Lung (tissue), 11 donors: ENCODE measurements at regions not wholly inside any gene's neighbourhood (a gene's known extent, or its start where the extent isn't known, plus 50 kb on each side); places are given as distances from the start of the nearest gene placed in this dataset.

Source experiments
- ATAC-seq: fragments of 200-7000 bp; cut with Tn5 transposase; one replicate; pipeline ENCODE4 v1.9.1; 2020; ENCODE audit warnings: moderate number of reproducible peaks; ENCODE audit not compliant: insufficient read depth, low FRiP score
- DNase-seq, 3 donors: peaks; one replicate each; pipeline ENCODE4 v3.0.0-alpha.2; 2013 to 2017
- H3K27ac ChIP-seq, 2 donors: one replicate each; pipeline ENCODE4 v1.5.1; 2013; ENCODE audit warnings: mild to moderate bottlenecking in 2 of 2, moderate library complexity in 2 of 2, control low read depth in 1 of 2, inconsistent platforms in 1 of 2, low read depth in 1 of 2, low read length in 1 of 2
- H3K27me3 ChIP-seq, 3 donors: one replicate each; pipeline ENCODE4 v1.5.1; 2013; ENCODE audit warnings: low read length in 2 of 3; ENCODE audit not compliant: control insufficient read depth in 3 of 3, insufficient read depth in 3 of 3
- H3K36me3 ChIP-seq, 4 donors: one replicate each; pipeline ENCODE4 v1.5.1; 2013; ENCODE audit warnings: low read length in 4 of 4, mild to moderate bottlenecking in 1 of 4, moderate library complexity in 1 of 4; ENCODE audit not compliant: control insufficient read depth in 4 of 4, insufficient read depth in 4 of 4
- H3K4me1 ChIP-seq, 5 donors: one replicate each; pipeline ENCODE4 v1.5.1; 2013; ENCODE audit warnings: low read length in 5 of 5, mild to moderate bottlenecking in 2 of 5, moderate library complexity in 1 of 5; ENCODE audit not compliant: control insufficient read depth in 5 of 5, insufficient read depth in 5 of 5
- H3K4me3 ChIP-seq: one replicate; pipeline ENCODE4 v1.5.1; 2013; ENCODE audit warnings: mild to moderate bottlenecking, control low read depth, moderate library complexity
- H3K9ac ChIP-seq, 2 donors: one replicate each; pipeline ENCODE4 v1.5.1; 2013; ENCODE audit warnings: low read length in 2 of 2, control low read depth in 1 of 2; ENCODE audit not compliant: insufficient read depth in 1 of 2
- H3K9me3 ChIP-seq, 4 donors: one replicate each; pipeline ENCODE4 v1.5.1; 2013; ENCODE audit warnings: low read length in 3 of 4, mild to moderate bottlenecking in 1 of 4, moderate library complexity in 1 of 4; ENCODE audit not compliant: control insufficient read depth in 4 of 4, insufficient read depth in 3 of 4
- WGBS, 2 donors: extraction: QIAGEN DNeasy Blood & Tissue Kit; methylation state at CpG; one replicate each; pipeline ENCODE4 v1.1.7; 2013; 5-methylcytosine and 5-hydroxymethylcytosine counted together
- TF ChIP-seq, protein P1 (sequence below): IDR thresholded peaks from 2 replicates; pipeline ENCODE4 v1.5.1; 2012; ENCODE audit warnings: mild to moderate bottlenecking; ENCODE audit errors: control extremely low read depth, extremely low read depth
- donor health status: control.
- donor health status: control.
- donor health status: Bipolar disorder and iron deficiency.
- donor health status: healthy.
- donor health status: DM: yes; HTN: yes; CAD: no.

GRCh38 chr5:2156358-2157059, 273.8 kb upstream of the IRX4 start:
- WGBS, 2 donors: 89 to 93% methylated on average over 14 of the region's 14 CpGs
- peaks cover 0 to 2% (median 0%) of the 10 kb centered on the region in 4 donors for H3K9me3 ChIP-seq
- TF ChIP-seq, protein P1, sequence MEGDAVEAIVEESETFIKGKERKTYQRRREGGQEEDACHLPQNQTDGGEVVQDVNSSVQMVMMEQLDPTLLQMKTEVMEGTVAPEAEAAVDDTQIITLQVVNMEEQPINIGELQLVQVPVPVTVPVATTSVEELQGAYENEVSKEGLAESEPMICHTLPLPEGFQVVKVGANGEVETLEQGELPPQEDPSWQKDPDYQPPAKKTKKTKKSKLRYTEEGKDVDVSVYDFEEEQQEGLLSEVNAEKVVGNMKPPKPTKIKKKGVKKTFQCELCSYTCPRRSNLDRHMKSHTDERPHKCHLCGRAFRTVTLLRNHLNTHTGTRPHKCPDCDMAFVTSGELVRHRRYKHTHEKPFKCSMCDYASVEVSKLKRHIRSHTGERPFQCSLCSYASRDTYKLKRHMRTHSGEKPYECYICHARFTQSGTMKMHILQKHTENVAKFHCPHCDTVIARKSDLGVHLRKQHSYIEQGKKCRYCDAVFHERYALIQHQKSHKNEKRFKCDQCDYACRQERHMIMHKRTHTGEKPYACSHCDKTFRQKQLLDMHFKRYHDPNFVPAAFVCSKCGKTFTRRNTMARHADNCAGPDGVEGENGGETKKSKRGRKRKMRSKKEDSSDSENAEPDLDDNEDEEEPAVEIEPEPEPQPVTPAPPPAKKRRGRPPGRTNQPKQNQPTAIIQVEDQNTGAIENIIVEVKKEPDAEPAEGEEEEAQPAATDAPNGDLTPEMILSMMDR: no peak

GRCh38 chr5:2155556-2155955, 272.8 kb upstream of the IRX4 start:
- TF ChIP-seq, protein P1: no peak
- no peak for ATAC-seq
- Histone ChIP-seq H3K27ac (no peak overlapping the region), H3K9ac (no peak overlapping the region), H3K4me3 (no peak overlapping the region), H3K36me3 (no peaks in the 10 kb centered on the region), H3K9me3 (peaks cover 0 to 5% (median 0%) of the 10 kb centered on the region in 4 donors), H3K4me1 (no peaks in the 10 kb centered on the region), H3K27me3 (peaks cover 0 to 3% (median 2%) of the 10 kb centered on the region in 3 donors)
- 93 to 94% methylated on average over 18 of the region's 18 CpGs for WGBS, 2 donors
- DNase-seq: no peak

More at GRCh38 chr5:2156358-2157059, 273.8 kb upstream of the IRX4 start:
- DNase-seq: no peak
- no peaks in the 10 kb centered on the region for H3K36me3 ChIP-seq
- H3K9ac ChIP-seq: no peak overlapping the region
- H3K4me3 ChIP-seq: no peak overlapping the region
- no peak overlapping the region for H3K27ac ChIP-seq
- H3K27me3 ChIP-seq: peaks cover 0 to 3% (median 2%) of the 10 kb centered on the region in 3 donors
- no peak for ATAC-seq
- no peaks in the 10 kb centered on the region for H3K4me1 ChIP-seq

DNA sequence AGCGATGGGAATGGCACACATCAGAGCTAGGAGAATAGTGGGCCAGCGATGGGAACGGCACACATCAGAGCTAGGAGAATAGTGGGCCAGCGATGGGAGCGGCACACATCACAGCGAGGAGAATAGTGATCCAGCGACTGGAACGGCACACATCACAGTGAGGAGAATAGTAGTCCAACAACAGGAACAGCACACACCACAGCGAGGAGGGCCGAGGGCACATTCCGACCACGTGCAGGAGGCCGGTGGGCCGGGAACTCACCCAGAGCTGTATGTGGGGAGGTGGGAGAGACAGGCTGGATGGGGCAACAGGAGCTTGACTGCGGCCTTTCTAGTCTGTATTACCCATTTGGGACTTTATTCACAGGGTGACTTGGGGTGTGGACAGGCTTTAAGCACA, 271.1 kb upstream of the IRX4 start:
- TF ChIP-seq, protein P1: no peak
- ATAC-seq: no peak
- Histone ChIP-seq H3K9ac (no peak overlapping the region), H3K27ac (no peak overlapping the region), H3K27me3 (peaks cover 0 to 3% (median 2%) of the 10 kb centered on the region in 3 donors), H3K4me1 (no peaks in the 10 kb centered on the region), H3K4me3 (no peak overlapping the region), H3K36me3 (no peaks in the 10 kb centered on the region), H3K9me3 (peaks cover 0 to 5% (median 0%) of the 10 kb centered on the region in 4 donors)
- WGBS, 2 donors: 86 to 93% methylated on average over 15 of the region's 15 CpGs
- DNase-seq: no peak
